22Rv1 (cell line): ENCODE measurements at regions not wholly inside any gene's neighbourhood (a gene's known extent, or its start where the extent isn't known, plus 50 kb on each side); places are given as distances from the start of the nearest gene placed in this dataset.

Experiments
- CTCF ChIP-seq: fragments of 450-650 bp; IDR thresholded peaks from 2 replicates; pipeline ENCODE4 v1.5.1; 2017; ENCODE audit warnings: mild to moderate bottlenecking
- ZFX ChIP-seq: fragments of 450-650 bp; IDR thresholded peaks from 2 replicates; pipeline ENCODE4 v1.6.1; 2017; ENCODE audit warnings: antibody characterized with exemption, borderline replicate concordance

GRCh38 chr14:54337314-54337713 is 59.5 kb upstream of the CDKN3 start:
- TF ChIP-seq CTCF (no peak), ZFX (no peak)
